HUES6 (cell line): ENCODE measurements at regions not wholly inside any gene's neighbourhood (a gene's known extent, or its start where the extent isn't known, plus 50 kb on each side); places are given as distances from the start of the nearest gene placed in this dataset.

ENCODE experiments used
- H3K27ac ChIP-seq: 2 replicates; pipeline ENCODE4 v1.7.0; 2013; ENCODE audit warnings: low read depth, mild to moderate bottlenecking, low read length, inconsistent platforms
- H3K27me3 ChIP-seq: 2 replicates; pipeline ENCODE4 v1.6.1; 2013; ENCODE audit warnings: low read length; ENCODE audit not compliant: control insufficient read depth, insufficient read depth
- H3K36me3 ChIP-seq: 2 replicates; pipeline ENCODE4 v1.6.1; 2013; ENCODE audit warnings: low read length; ENCODE audit not compliant: control insufficient read depth, insufficient read depth
- H3K4me1 ChIP-seq: 2 replicates; pipeline ENCODE4 v1.6.1; 2013; ENCODE audit warnings: low read length; ENCODE audit not compliant: control insufficient read depth, insufficient read depth
- H3K4me3 ChIP-seq: 2 replicates; pipeline ENCODE4 v1.5.1; 2013; ENCODE audit warnings: low read depth, low read length
- H3K9ac ChIP-seq: one replicate; pipeline ENCODE4 v1.6.1; 2013; ENCODE audit warnings: mild to moderate bottlenecking, low read length
- H3K9me3 ChIP-seq: 2 replicates; pipeline ENCODE4 v1.6.1; 2013; ENCODE audit warnings: low read depth, low read length; ENCODE audit not compliant: control insufficient read depth, insufficient read depth

GRCh38 chr5:61596265-61596664, 264.2 kb downstream of the ZSWIM6 start:
- Histone ChIP-seq H3K36me3 (no peaks in the 10 kb centered on the region), H3K9me3 (0 out of 2 replicates have a peak, but pooled peaks cover 3% of the 10 kb centered on the region)

GRCh38 chr5:61597684-61598083, 265.6 kb downstream of the ZSWIM6 start:
- Histone ChIP-seq H3K9me3 (0 out of 2 replicates have a peak, but pooled peaks cover 3% of the 10 kb centered on the region), H3K9ac (no peak overlapping the region), H3K36me3 (no peaks in the 10 kb centered on the region), H3K4me3 (no peak overlapping the region), H3K4me1 (no peaks in the 10 kb centered on the region), H3K27ac (no peak overlapping the region), H3K27me3 (no peaks in the 10 kb centered on the region)

More at GRCh38 chr5:61596265-61596664, 264.2 kb downstream of the ZSWIM6 start:
- H3K27ac ChIP-seq, result no peak overlapping the region
- H3K4me3 ChIP-seq, result no peak overlapping the region
- no peaks in the 10 kb centered on the region for H3K4me1 ChIP-seq
- no peak overlapping the region for H3K9ac ChIP-seq
- H3K27me3 ChIP-seq, result no peaks in the 10 kb centered on the region

GRCh38 chr5:61598126-61598525, 266.1 kb downstream of the ZSWIM6 start:
- Histone ChIP-seq H3K36me3 (no peaks in the 10 kb centered on the region), H3K4me3 (no peak overlapping the region), H3K9ac (no peak overlapping the region), H3K27me3 (no peaks in the 10 kb centered on the region), H3K9me3 (0 out of 2 replicates have a peak, but pooled peaks cover 3% of the 10 kb centered on the region), H3K4me1 (no peaks in the 10 kb centered on the region), H3K27ac (no peak overlapping the region)

GRCh38 chr5:61599370-61600122, 267.5 kb downstream of the ZSWIM6 start:
- H3K27me3 ChIP-seq, result no peaks in the 10 kb centered on the region
- H3K36me3 ChIP-seq, result no peaks in the 10 kb centered on the region

GRCh38 chr5:61600123-61600444, 268.0 kb downstream of the ZSWIM6 start:
- H3K27me3 ChIP-seq, result no peaks in the 10 kb centered on the region
- H3K9me3 ChIP-seq, result 0 out of 2 replicates have a peak, but pooled peaks cover 3% of the 10 kb centered on the region
- no peaks in the 10 kb centered on the region for H3K4me1 ChIP-seq
- H3K9ac ChIP-seq, result no peak overlapping the region
- no peak overlapping the region for H3K27ac ChIP-seq
- no peak overlapping the region for H3K4me3 ChIP-seq
- no peaks in the 10 kb centered on the region for H3K36me3 ChIP-seq

More at GRCh38 chr5:61599370-61600122, 267.5 kb downstream of the ZSWIM6 start:
- H3K9ac ChIP-seq, result no peak overlapping the region
- H3K4me3 ChIP-seq, result no peak overlapping the region
- 0 out of 2 replicates have a peak, but pooled peaks cover 3% of the 10 kb centered on the region for H3K9me3 ChIP-seq
- no peaks in the 10 kb centered on the region for H3K4me1 ChIP-seq
- H3K27ac ChIP-seq, result no peak overlapping the region

- Histone ChIP-seq H3K4me1 (no peaks in the 10 kb centered on the region), H3K9ac (no peak overlapping the region), H3K4me3 (no peak overlapping the region), H3K27ac (no peak overlapping the region), H3K36me3 (no peaks in the 10 kb centered on the region), H3K9me3 (0 out of 2 replicates have a peak, but pooled peaks cover 3% of the 10 kb centered on the region), H3K27me3 (no peaks in the 10 kb centered on the region)
These were observed 269.0 kb downstream of the ZSWIM6 start for GRCh38 chr5:61600945-61601511.

- Histone ChIP-seq H3K36me3 (no peaks in the 10 kb centered on the region), H3K27me3 (no peaks in the 10 kb centered on the region), H3K9ac (no peak overlapping the region), H3K27ac (no peak overlapping the region), H3K4me1 (no peaks in the 10 kb centered on the region), H3K4me3 (no peak overlapping the region), H3K9me3 (no peaks in the 10 kb centered on the region)
These were observed 271.3 kb downstream of the ZSWIM6 start for GRCh38 chr5:61603211-61603908.

GRCh38 chr5:61604076-61605025, 272.3 kb downstream of the ZSWIM6 start:
- Histone ChIP-seq H3K4me1 (no peaks in the 10 kb centered on the region), H3K27ac (no peak overlapping the region), H3K36me3 (no peaks in the 10 kb centered on the region), H3K4me3 (no peak overlapping the region), H3K9me3 (no peaks in the 10 kb centered on the region), H3K9ac (no peak overlapping the region), H3K27me3 (no peaks in the 10 kb centered on the region)

- H3K27ac ChIP-seq, result no peak overlapping the region
- no peaks in the 10 kb centered on the region for H3K36me3 ChIP-seq
- H3K4me3 ChIP-seq, result no peak overlapping the region
- H3K9me3 ChIP-seq, result no peaks in the 10 kb centered on the region
- peaks cover 12% of the 10 kb centered on the region for H3K4me1 ChIP-seq
- no peak overlapping the region for H3K9ac ChIP-seq
- H3K27me3 ChIP-seq, result no peaks in the 10 kb centered on the region
These were observed 278.0 kb downstream of the ZSWIM6 start for GRCh38 chr5:61609840-61610677.

GRCh38 chr5:61610678-61611024, 278.6 kb downstream of the ZSWIM6 start:
- Histone ChIP-seq H3K4me1 (peaks cover 12% of the 10 kb centered on the region), H3K9me3 (no peaks in the 10 kb centered on the region), H3K9ac (no peak overlapping the region), H3K27ac (no peak overlapping the region), H3K36me3 (no peaks in the 10 kb centered on the region), H3K4me3 (no peak overlapping the region), H3K27me3 (no peaks in the 10 kb centered on the region)
